Glutamatergic neuron (in vitro differentiated cells): ENCODE measurements at regions not wholly inside any gene's neighbourhood (a gene's known extent, or its start where the extent isn't known, plus 50 kb on each side); places are given as distances from the start of the nearest gene placed in this dataset.

Source experiments
- DNase-seq: peaks from one replicate; pipeline ENCODE4 v3.0.0; 2022
- H3K27ac Mint-ChIP-seq: one replicate; pipeline ENCODE4 v1.8.0; 2020; ENCODE audit warnings: mild to moderate bottlenecking, mixed read lengths, inconsistent platforms; ENCODE audit not compliant: unreplicated experiment
- H3K27me3 Mint-ChIP-seq: one replicate; pipeline ENCODE4 v1.8.0; 2020; ENCODE audit warnings: mild to moderate bottlenecking, moderate library complexity, mixed read lengths, inconsistent platforms; ENCODE audit not compliant: unreplicated experiment
- H3K36me3 Mint-ChIP-seq: one replicate; pipeline ENCODE4 v1.8.0; 2020; ENCODE audit warnings: mild to moderate bottlenecking, mixed read lengths, inconsistent platforms; ENCODE audit not compliant: unreplicated experiment
- H3K4me1 Mint-ChIP-seq: one replicate; pipeline ENCODE4 v1.8.0; 2020; ENCODE audit warnings: mild to moderate bottlenecking, low read depth, mixed read lengths, inconsistent platforms; ENCODE audit not compliant: unreplicated experiment
- H3K4me3 Mint-ChIP-seq: one replicate; pipeline ENCODE4 v1.8.0; 2020; ENCODE audit warnings: mild to moderate bottlenecking, mixed read lengths, inconsistent platforms; ENCODE audit not compliant: unreplicated experiment
- H3K9me3 Mint-ChIP-seq: one replicate; pipeline ENCODE4 v1.8.0; 2020; ENCODE audit warnings: mild to moderate bottlenecking, moderate library complexity, mixed read lengths, inconsistent platforms; ENCODE audit not compliant: unreplicated experiment
- CTCF ChIP-seq: fragments of 200-600 bp; sonication (generic); IDR thresholded peaks from one replicate; pipeline ENCODE4 v1.5.0; 2021; ENCODE audit not compliant: partially characterized antibody, unreplicated experiment

DNA sequence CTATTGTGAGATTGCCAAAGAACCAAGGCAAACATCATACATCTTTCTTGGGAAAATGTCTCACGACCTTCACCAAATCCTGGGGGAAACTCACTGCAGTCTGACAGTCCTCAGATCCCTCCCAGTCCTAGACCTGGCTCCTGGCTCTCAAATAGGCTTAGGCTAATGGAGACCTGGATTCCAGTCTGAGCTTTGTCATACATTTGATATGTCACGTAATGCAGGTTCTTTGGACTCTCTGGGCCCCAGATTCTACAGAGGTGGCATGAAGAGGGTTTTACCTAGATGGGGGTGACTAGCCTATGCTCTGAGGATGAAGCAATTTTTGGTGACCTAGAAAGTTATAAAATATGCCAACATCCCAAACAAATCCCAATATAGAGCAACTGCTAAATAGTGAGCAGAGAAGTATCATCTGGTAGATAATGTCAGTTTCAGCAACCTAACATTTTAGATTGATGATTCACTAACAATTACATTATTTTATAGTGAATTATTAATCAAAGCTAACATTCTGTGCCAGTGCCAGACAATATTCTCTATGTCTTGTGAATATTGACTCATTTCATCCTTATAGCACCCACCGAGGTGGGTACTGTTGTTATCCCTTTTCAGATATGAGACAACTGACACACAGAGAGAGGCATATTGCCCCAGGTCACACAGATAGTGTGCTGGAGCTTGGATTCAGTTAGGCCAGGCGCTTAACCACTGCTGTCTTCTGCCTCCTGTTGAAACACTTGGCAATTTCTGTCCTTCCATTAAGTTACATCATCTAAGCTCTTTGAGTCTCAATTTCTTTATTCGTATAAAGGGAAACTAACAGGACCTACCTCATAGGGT, 195.4 kb upstream of the MAMLD1 start:
- no peaks in the 10 kb centered on the region for H3K27me3 Mint-ChIP-seq
- H3K27ac Mint-ChIP-seq, result no peak overlapping the region
- no peaks in the 10 kb centered on the region for H3K4me1 Mint-ChIP-seq
- peaks cover 2% of the 10 kb centered on the region for H3K9me3 Mint-ChIP-seq
- DNase-seq, result no peak
- H3K4me3 Mint-ChIP-seq, result no peak overlapping the region
- H3K36me3 Mint-ChIP-seq, result no peaks in the 10 kb centered on the region
- TF ChIP-seq CTCF, result no peak

DNA sequence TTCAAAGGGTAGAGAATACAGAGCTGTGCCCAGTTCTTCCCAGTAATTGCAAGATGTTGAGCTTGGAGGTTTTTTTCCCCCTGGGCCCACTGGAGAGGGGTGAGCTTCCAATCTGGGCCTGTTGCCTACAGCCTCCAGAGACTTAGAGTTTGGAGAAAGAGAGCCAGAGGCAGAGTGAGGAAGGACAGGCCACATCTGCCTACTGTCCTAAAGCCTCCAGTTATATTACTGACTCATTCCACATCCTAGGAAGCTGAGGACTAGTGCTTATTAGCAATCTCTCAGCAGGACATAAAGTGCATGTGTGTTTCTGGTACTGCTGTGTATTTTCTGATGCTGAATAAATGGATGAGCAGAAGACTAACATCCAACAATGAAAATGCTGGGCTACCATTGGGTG, 181.0 kb upstream of the MAMLD1 start:
- Mint-ChIP-seq H3K27ac (no peak overlapping the region), H3K27me3 (peaks cover 2% of the 10 kb centered on the region), H3K9me3 (no peaks in the 10 kb centered on the region), H3K4me1 (no peaks in the 10 kb centered on the region), H3K36me3 (no peaks in the 10 kb centered on the region), H3K4me3 (no peak overlapping the region)
- no peak for TF ChIP-seq CTCF
- no peak for DNase-seq

DNA sequence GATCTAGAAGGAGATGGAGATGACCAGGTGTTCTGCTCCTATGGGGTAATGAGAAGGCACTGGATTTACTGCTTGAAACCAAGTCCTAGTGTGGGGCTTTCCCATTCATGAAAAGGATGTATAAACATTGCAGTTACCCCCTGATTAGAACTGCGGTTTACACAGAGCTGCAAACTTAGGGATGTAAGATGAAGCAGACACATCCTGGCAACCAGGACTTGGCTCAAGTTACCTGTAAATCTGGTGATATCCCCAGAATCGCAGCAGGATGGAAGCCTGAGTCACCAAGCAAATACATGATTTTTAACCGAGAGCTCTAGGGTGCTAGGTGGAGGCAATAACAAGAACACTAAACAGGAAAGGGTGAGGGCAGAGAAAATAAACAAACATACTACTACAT, 178.6 kb upstream of the MAMLD1 start:
- no peaks in the 10 kb centered on the region for H3K36me3 Mint-ChIP-seq
- peaks cover 2% of the 10 kb centered on the region for H3K27me3 Mint-ChIP-seq
- H3K4me3 Mint-ChIP-seq, result no peak overlapping the region
- no peak for DNase-seq
- no peak overlapping the region for H3K27ac Mint-ChIP-seq
- H3K9me3 Mint-ChIP-seq, result no peaks in the 10 kb centered on the region
- no peaks in the 10 kb centered on the region for H3K4me1 Mint-ChIP-seq
- TF ChIP-seq CTCF, result no peak

GRCh38 chrX:150185766-150186165, 177.4 kb upstream of the MAMLD1 start:
- Mint-ChIP-seq H3K4me1 (no peaks in the 10 kb centered on the region), H3K9me3 (no peaks in the 10 kb centered on the region), H3K4me3 (no peak overlapping the region), H3K27ac (no peak overlapping the region), H3K27me3 (peaks cover 2% of the 10 kb centered on the region), H3K36me3 (no peaks in the 10 kb centered on the region)
- no peak for TF ChIP-seq CTCF
- no peak for DNase-seq

DNA sequence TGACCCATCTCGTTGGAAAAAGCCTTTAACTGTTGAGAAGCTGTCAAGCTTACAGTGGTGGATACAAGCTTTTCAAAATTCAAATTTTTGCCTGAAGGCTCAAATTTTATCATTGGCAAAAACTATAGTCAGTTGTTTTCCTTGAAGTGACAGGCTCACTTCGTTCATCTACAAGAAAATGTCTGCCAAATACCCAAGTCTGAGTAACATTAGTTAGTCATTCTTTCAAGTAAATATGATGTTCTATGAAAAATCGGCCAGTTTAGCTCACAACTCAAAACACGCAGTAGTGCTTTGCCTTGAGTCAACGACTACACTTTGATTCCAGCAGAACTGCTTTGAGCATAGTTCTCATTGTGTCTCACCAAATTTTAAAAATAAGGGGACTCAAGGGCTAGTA, 170.3 kb upstream of the MAMLD1 start:
- Mint-ChIP-seq H3K4me3 (no peak overlapping the region), H3K36me3 (no peaks in the 10 kb centered on the region), H3K4me1 (no peaks in the 10 kb centered on the region), H3K9me3 (no peaks in the 10 kb centered on the region), H3K27me3 (no peaks in the 10 kb centered on the region), H3K27ac (no peak overlapping the region)
- TF ChIP-seq CTCF, result no peak
- no peak for DNase-seq
